ENCODE measurements at regions not wholly inside any gene's neighbourhood (a gene's known extent, or its start where the extent isn't known, plus 50 kb on each side); places are given as distances from the start of the nearest gene placed in this dataset.
"Not testable (repeated sequence)": the region's sequence is repeated elsewhere in the genome, so short reads cannot be mapped to it uniquely, and the experiment has no call there.

GRCh38 chr5:110968246-110969005 lies 103.1 kb upstream of the TSLP start:
- H3K4me1 Mint-ChIP-seq (ENCODE audit: low read depth): no peaks in the 10 kb centered on the region
- no peaks in the 10 kb centered on the region for H3K36me3 Mint-ChIP-seq (ENCODE audit: low read depth)
- intact Hi-C loops (cut with micrococcal nuclease): no loop called here
- peaks cover 8% of the 10 kb centered on the region for H3K27me3 Mint-ChIP-seq
- DNase-seq (no peak), ATAC-seq (no peak)
- ChIA-PET POLR2A (no interaction called here), CTCF (no interaction called here)
- H3K4me3 Mint-ChIP-seq: no peak overlapping the region
- no peak for TF ChIP-seq CTCF (IDR thresholded peaks at IDR 0.05)
- H3K27ac Mint-ChIP-seq: no peak overlapping the region
- no peaks in the 10 kb centered on the region for H3K9me3 Mint-ChIP-seq

- H3K4me1 Mint-ChIP-seq (ENCODE audit: low read depth): no peaks in the 10 kb centered on the region
- no peak for DNase-seq
- POLR2A ChIA-PET: no interaction called here
- H3K36me3 Mint-ChIP-seq (ENCODE audit: low read depth): no peaks in the 10 kb centered on the region
- intact Hi-C loops (cut with micrococcal nuclease): no loop called here
- H3K9me3 Mint-ChIP-seq: no peaks in the 10 kb centered on the region
- no peak for ATAC-seq
- no peak overlapping the region for H3K27ac Mint-ChIP-seq
- H3K4me3 Mint-ChIP-seq: no peak overlapping the region
- CTCF ChIA-PET: no interaction called here
- TF ChIP-seq CTCF (IDR thresholded peaks at IDR 0.05): no peak
- peaks cover 4% of the 10 kb centered on the region for H3K27me3 Mint-ChIP-seq
These were observed 102.0 kb upstream of the TSLP start for GRCh38 chr5:110969502-110969901.

GRCh38 chr5:110973510-110973909 lies 98.0 kb upstream of the TSLP start:
- no peak for DNase-seq
- ATAC-seq: no peak
- intact Hi-C loops (cut with micrococcal nuclease): no loop called here
- Mint-ChIP-seq H3K4me3 (no peak overlapping the region), H3K9me3 (no peaks in the 10 kb centered on the region), H3K27ac (no peak overlapping the region), H3K27me3 (peaks cover 7% of the 10 kb centered on the region), H3K36me3 (ENCODE audit: low read depth) (no peaks in the 10 kb centered on the region), H3K4me1 (ENCODE audit: low read depth) (no peaks in the 10 kb centered on the region)
- TF ChIP-seq CTCF (IDR thresholded peaks at IDR 0.05): no peak
- ChIA-PET POLR2A (no interaction called here), CTCF (no interaction called here)

- intact Hi-C loops (cut with micrococcal nuclease): no loop called here
- ChIA-PET POLR2A (no interaction called here), CTCF (no interaction called here)
- TF ChIP-seq CTCF (IDR thresholded peaks at IDR 0.05): no peak
- no peak overlapping the region for H3K27ac Mint-ChIP-seq
- H3K36me3 Mint-ChIP-seq (ENCODE audit: low read depth): no peaks in the 10 kb centered on the region
- no peak for ATAC-seq
- no peaks in the 10 kb centered on the region for H3K4me1 Mint-ChIP-seq (ENCODE audit: low read depth)
- no peak overlapping the region for H3K4me3 Mint-ChIP-seq
- H3K9me3 Mint-ChIP-seq: no peaks in the 10 kb centered on the region
- peaks cover 5% of the 10 kb centered on the region for H3K27me3 Mint-ChIP-seq
- DNase-seq: no peak
These were observed 93.6 kb upstream of the TSLP start for GRCh38 chr5:110977915-110978314.

- DNase-seq; H3K27ac Mint-ChIP-seq; H3K9me3 Mint-ChIP-seq; H3K4me1 Mint-ChIP-seq (ENCODE audit: low read depth); CTCF ChIA-PET; ATAC-seq; POLR2A ChIA-PET; H3K4me3 Mint-ChIP-seq; H3K36me3 Mint-ChIP-seq (ENCODE audit: low read depth); H3K27me3 Mint-ChIP-seq; intact Hi-C loops (cut with micrococcal nuclease): not testable (repeated sequence)
These were observed 85.6 kb upstream of the TSLP start for GRCh38 chr5:110985882-110986281.

- H3K4me1 Mint-ChIP-seq (ENCODE audit: low read depth); H3K4me3 Mint-ChIP-seq; H3K9me3 Mint-ChIP-seq; POLR2A ChIA-PET; intact Hi-C loops (cut with micrococcal nuclease); CTCF ChIA-PET; DNase-seq; H3K36me3 Mint-ChIP-seq (ENCODE audit: low read depth); H3K27ac Mint-ChIP-seq; ATAC-seq; H3K27me3 Mint-ChIP-seq: not testable (repeated sequence)
These were observed 83.9 kb upstream of the TSLP start for GRCh38 chr5:110987573-110987972.
